HFF-Myc (cell line): ENCODE measurements at regions not wholly inside any gene's neighbourhood (a gene's known extent, or its start where the extent isn't known, plus 50 kb on each side); places are given as distances from the start of the nearest gene placed in this dataset.

Experiments used
- DNase-seq: peaks from one replicate; pipeline ENCODE4 v3.0.0-alpha.2; 2011; ENCODE audit warnings: low read depth; ENCODE audit errors: extremely low read depth
- H3K4me3 ChIP-seq: replicated peaks from 2 replicates; pipeline ENCODE4 v1.5.1; 2011; ENCODE audit warnings: low read depth, mild to moderate bottlenecking, control low read depth, low read length
- TF ChIP-seq, protein P1 (sequence below): IDR thresholded peaks from 2 replicates; pipeline ENCODE4 v1.5.1; 2012; ENCODE audit warnings: mild to moderate bottlenecking, low read depth, low read length, control low read depth; ENCODE audit errors: missing control alignments

DNA sequence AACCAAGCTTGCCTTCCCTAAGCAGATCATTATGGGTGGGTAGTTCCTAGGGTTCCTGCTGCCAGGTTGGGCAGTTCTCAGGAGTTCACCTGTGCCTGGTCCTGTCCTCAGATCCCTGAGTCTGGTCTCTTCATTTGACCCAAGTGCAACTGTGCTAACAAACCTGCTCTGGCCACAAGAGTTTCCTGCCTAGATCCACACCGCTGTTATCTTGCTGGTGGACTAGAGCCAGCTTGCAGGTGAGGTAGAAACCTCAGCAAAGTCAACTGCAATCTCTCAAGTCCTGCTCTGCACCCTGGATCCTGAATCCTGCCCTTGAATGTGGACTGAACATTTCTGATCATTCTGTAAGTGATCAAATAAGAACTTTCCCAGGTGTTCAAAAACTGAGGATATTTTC is 191.8 kb upstream of the LRFN2 start:
- H3K4me3 ChIP-seq, result no peak overlapping the region
- DNase-seq, result no peak
- TF ChIP-seq, protein P1, sequence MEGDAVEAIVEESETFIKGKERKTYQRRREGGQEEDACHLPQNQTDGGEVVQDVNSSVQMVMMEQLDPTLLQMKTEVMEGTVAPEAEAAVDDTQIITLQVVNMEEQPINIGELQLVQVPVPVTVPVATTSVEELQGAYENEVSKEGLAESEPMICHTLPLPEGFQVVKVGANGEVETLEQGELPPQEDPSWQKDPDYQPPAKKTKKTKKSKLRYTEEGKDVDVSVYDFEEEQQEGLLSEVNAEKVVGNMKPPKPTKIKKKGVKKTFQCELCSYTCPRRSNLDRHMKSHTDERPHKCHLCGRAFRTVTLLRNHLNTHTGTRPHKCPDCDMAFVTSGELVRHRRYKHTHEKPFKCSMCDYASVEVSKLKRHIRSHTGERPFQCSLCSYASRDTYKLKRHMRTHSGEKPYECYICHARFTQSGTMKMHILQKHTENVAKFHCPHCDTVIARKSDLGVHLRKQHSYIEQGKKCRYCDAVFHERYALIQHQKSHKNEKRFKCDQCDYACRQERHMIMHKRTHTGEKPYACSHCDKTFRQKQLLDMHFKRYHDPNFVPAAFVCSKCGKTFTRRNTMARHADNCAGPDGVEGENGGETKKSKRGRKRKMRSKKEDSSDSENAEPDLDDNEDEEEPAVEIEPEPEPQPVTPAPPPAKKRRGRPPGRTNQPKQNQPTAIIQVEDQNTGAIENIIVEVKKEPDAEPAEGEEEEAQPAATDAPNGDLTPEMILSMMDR, result no peak

DNA sequence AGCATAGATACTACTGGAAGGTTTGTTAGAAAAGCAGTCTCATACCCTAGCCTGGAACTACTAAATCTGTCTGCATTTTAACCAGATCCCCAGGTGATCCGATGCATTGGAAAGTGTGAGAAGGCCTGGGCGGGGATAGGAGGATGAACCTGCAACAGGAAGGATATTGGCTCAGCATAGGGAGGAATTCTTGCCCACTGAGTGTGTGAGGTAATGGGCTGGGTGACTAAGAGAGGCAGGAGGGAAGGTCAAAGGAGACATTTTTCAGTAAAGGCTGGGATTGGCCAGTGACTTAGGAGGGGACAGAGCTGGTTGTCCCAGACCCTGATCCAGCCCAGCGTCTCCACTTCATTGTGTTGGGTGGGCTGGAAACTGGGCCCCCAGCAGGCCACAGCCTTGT is 191.0 kb upstream of the LRFN2 start:
- no peak for DNase-seq
- no peak overlapping the region for H3K4me3 ChIP-seq
- TF ChIP-seq, protein P1, result no peak

DNA sequence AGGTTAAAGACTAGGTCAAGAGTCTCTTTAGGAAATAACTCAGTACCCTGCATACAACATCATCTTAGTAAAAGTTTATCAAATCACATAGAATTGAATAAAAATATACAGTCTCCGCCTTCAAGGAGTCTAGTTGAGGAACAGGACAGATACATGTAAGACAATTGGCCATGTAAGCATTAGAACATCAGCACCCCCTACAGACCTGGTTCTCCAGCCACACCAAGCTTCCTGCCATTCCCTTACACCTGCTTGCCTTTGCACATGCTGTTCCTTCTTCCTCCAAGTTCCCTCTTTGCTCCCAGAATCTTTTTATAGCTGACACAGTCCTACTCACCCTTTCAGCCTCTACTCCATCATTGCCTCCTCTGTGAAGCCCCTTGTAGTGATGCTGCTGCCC is 187.8 kb upstream of the LRFN2 start:
- H3K4me3 ChIP-seq, result no peak overlapping the region
- TF ChIP-seq, protein P1, result no peak
- DNase-seq, result no peak

DNA sequence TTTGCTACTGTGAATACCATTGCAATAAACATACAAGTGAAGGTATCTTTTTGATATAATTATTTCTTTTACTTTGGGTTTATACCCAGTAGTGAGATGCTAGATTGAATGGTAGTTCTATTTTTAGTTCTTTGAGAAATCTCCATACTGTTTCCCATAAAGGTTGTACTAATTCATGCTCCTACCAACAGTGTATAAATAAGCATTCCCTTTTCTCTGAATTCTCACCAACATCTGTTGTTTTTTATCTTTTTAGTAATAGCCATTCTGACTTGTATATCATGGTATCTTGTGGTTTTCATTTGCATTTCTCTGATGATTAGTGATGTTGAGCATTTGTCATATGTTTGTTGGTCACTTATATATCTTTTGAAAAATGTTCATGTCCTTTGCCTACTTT is 183.6 kb upstream of the LRFN2 start:
- TF ChIP-seq, protein P1, result no peak
- H3K4me3 ChIP-seq, result no peak overlapping the region
- no peak for DNase-seq

DNA sequence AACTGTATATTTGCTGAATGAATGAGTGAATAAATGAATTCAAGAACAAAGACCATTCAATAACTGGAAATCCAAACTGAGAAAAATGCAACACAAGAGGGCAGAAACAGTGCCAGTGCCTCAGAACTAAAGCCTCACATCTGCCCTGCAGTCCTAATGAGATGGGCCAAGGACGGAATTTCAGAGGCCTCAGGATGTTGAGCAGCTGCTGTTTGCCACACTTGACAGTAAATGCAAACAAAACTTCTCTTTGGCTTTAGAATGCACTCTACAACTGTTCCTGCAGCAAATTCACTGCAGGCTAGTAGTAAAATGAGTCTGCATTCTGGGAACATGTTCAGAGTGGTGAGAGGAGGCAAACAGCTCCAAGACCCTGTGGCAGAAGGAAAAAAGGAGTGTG is 177.6 kb upstream of the LRFN2 start:
- no peak for DNase-seq
- H3K4me3 ChIP-seq, result no peak overlapping the region
- TF ChIP-seq, protein P1, result no peak

DNA sequence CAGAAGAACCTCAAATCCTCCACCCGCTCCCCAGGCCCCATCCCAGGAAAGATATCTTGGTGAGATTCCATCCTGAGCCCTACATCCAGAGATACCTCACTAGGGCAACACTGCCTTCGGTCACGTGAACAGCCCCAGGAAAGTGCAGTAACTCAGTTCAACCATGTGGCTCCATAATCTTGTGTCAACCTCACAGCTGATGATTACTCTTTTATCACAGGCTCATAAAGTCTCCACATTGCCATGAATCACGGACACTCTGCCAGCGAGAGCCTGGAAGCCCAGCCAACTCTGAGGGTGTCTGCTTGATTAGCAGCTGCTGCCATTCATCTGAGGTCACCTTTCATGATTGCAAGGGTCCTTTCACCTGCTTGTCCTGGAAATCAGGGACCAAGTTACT is 175.8 kb upstream of the LRFN2 start:
- no peak for DNase-seq
- TF ChIP-seq, protein P1, result no peak
- no peak overlapping the region for H3K4me3 ChIP-seq

DNA sequence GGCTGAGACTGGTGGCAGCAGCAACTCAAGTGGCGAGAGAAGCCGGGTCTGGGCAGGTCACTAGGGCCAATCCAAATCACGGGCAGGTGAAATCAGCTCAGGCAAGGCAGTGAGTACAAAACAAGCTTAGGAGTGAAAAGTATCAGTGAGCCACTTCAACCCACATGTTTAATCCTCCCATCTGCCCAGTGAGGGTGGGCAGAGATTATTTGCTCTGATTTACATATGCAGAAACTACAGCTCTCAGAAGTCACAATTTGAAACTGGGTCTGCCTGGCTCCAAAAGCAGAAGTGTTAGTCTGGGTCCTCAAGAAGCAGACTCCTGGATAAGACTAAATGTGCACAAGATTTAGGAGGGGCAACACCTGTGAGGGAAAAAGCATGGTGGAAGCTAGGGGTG is 173.7 kb upstream of the LRFN2 start:
- H3K4me3 ChIP-seq, result no peak overlapping the region
- DNase-seq, result no peak
- TF ChIP-seq, protein P1, result no peak
